GM03348 (cell line): ENCODE measurements at regions not wholly inside any gene's neighbourhood (a gene's known extent, or its start where the extent isn't known, plus 50 kb on each side); places are given as distances from the start of the nearest gene placed in this dataset.
"Not testable (repeated sequence)": the region's sequence is repeated elsewhere in the genome, so short reads cannot be mapped to it uniquely, and the experiment has no call there.

Source experiments
- DNase-seq: peaks from one replicate; pipeline ENCODE4 v3.0.0; 2012; ENCODE audit warnings: low spot score

GRCh38 chr4:62457356-62457755 is 1257.2 kb downstream of the ADGRL3 start:
- DNase-seq = no peak

GRCh38 chr4:62455871-62456270 is 1255.7 kb downstream of the ADGRL3 start:
- no peak for DNase-seq

- no peak for DNase-seq
These were observed 1254.4 kb downstream of the ADGRL3 start for GRCh38 chr4:62454535-62454934.

GRCh38 chr4:62450740-62451139 is 1250.6 kb downstream of the ADGRL3 start:
- no peak for DNase-seq

- no peak for DNase-seq
These were observed 1249.4 kb downstream of the ADGRL3 start for GRCh38 chr4:62449538-62449937.

- DNase-seq = no peak
These were observed 1248.8 kb downstream of the ADGRL3 start for GRCh38 chr4:62448911-62449310.

- no peak for DNase-seq
These were observed 1238.9 kb downstream of the ADGRL3 start for GRCh38 chr4:62439051-62439450.

- no peak for DNase-seq
These were observed 1234.8 kb downstream of the ADGRL3 start for GRCh38 chr4:62434921-62435320.

- not testable (repeated sequence) for DNase-seq
These were observed 1231.5 kb downstream of the ADGRL3 start for GRCh38 chr4:62431513-62432231.

- DNase-seq = no peak
These were observed 1229.2 kb downstream of the ADGRL3 start for GRCh38 chr4:62429297-62429696.

- no peak for DNase-seq
These were observed 1215.1 kb downstream of the ADGRL3 start for GRCh38 chr4:62415256-62415655.

- no peak for DNase-seq
These were observed 1214.4 kb downstream of the ADGRL3 start for GRCh38 chr4:62414563-62414962.

- DNase-seq = no peak
These were observed 1210.4 kb downstream of the ADGRL3 start for GRCh38 chr4:62410371-62411003.

- DNase-seq = no peak
These were observed 1208.3 kb downstream of the ADGRL3 start for GRCh38 chr4:62408454-62408853.

GRCh38 chr4:62407534-62407933 is 1207.4 kb downstream of the ADGRL3 start:
- no peak for DNase-seq

- DNase-seq = no peak
These were observed 1202.1 kb downstream of the ADGRL3 start for GRCh38 chr4:62402088-62402806.

- DNase-seq = no peak
These were observed 1199.1 kb downstream of the ADGRL3 start for GRCh38 chr4:62399242-62399641.

GRCh38 chr4:62398318-62398717 is 1198.2 kb downstream of the ADGRL3 start:
- no peak for DNase-seq

- no peak for DNase-seq
These were observed 1194.6 kb downstream of the ADGRL3 start for GRCh38 chr4:62394766-62395165.

- DNase-seq = no peak
These were observed 1187.7 kb downstream of the ADGRL3 start for GRCh38 chr4:62387808-62388207.

- no peak for DNase-seq
These were observed 1177.6 kb downstream of the ADGRL3 start for GRCh38 chr4:62377700-62378099.

GRCh38 chr4:62377245-62377644 is 1177.1 kb downstream of the ADGRL3 start:
- no peak for DNase-seq

GRCh38 chr4:62366939-62367338 is 1166.8 kb downstream of the ADGRL3 start:
- DNase-seq = no peak
